Prostate gland (tissue), 2 donors: ENCODE measurements at regions not wholly inside any gene's neighbourhood (a gene's known extent, or its start where the extent isn't known, plus 50 kb on each side); places are given as distances from the start of the nearest gene placed in this dataset.

Experiments
- CTCF ChIP-seq, 4 experiments: fragments of 200-600 bp in 2 of 4; fragments of 450-650 bp in 2 of 4; sonication (generic) in 2 of 4; IDR thresholded peaks; 1 replicate in 3 of 4; 2 replicates in 1 of 4; pipeline ENCODE4 v1.5.1; 2016 to 2019; ENCODE audit warnings: antibody characterized with exemption in 4 of 4, mild to moderate bottlenecking in 2 of 4, moderate library complexity in 2 of 4
- POLR2AphosphoS5 ChIP-seq: sonication (generic); formaldehyde crosslinking; IDR thresholded peaks from one replicate; pipeline ENCODE4 v1.6.1; 2017; ENCODE audit warnings: antibody characterized with exemption

- TF ChIP-seq CTCF (IDR thresholded peaks at IDR 0.05) (no peak), POLR2AphosphoS5 (no peak)
Measured at GRCh38 chr14:65333943-65334687, 78.4 kb upstream of the FUT8 start.
